ENCODE measurements at regions not wholly inside any gene's neighbourhood (a gene's known extent, or its start where the extent isn't known, plus 50 kb on each side); places are given as distances from the start of the nearest gene placed in this dataset.

- no peak for TF ChIP-seq CTCF (IDR thresholded peaks at IDR 0.05)
- no peak for ATAC-seq
- Histone ChIP-seq H3K4me1 (no peaks in the 10 kb centered on the region), H3K36me3 (no peaks in the 10 kb centered on the region), H3K27me3 (ENCODE audit: low read depth) (no peaks in the 10 kb centered on the region), H3K9me3 (no peaks in the 10 kb centered on the region), H3K4me3 (no peak overlapping the region), H3K27ac (no peak overlapping the region)
- intact Hi-C loops (cut with DNase I): no loop called here
- DNase-seq: no peak
These were observed 252.3 kb downstream of the CHD9NB start for GRCh38 chr16:52800432-52800831.

DNA sequence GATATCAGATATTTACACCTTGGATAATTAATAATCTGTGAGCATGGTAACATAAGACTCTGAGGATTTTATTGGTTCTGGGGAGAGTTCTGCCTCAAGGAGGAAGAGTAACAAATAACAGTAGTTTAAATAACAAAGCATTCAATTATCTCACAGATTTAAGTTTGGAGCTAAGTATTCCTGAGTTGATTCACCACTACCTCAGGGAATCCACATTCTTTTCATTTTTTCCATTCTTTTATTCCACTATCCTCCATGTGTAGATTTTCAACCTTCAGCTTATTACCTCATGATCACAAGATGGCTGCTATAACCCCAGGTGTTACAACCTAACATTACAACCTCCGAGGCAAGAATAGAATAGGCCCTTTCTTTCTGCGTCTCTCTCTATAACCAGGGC is 252.2 kb upstream of the TOX3 start:
- TF ChIP-seq CTCF (IDR thresholded peaks at IDR 0.05): no peak
- intact Hi-C loops (cut with DNase I): no loop called here

DNA sequence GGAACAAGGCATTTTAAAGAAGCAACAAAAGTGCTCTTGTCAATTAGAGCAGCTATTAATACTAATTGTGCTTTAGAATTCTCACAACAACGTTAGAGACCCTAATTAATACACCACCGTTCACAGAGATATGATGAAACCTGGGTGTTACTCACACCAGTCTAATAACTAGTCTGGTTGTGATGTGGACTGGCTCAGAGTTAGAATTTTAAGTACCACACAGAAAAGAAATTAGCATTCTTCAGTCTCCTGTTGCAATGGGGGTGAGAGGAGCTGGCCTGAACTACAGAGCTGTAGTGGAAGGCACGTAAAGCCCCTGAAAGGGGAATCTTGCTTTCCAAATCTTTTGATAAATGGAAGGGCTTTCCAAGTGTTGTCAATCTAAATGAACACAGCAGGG is 240.8 kb upstream of the TOX3 start:
- DNase-seq: no peak
- no peaks in the 10 kb centered on the region for H3K36me3 ChIP-seq
- no peak for ATAC-seq
- H3K27me3 ChIP-seq (ENCODE audit: low read depth): no peaks in the 10 kb centered on the region
- no peak overlapping the region for H3K4me3 ChIP-seq
- no peaks in the 10 kb centered on the region for H3K4me1 ChIP-seq
- intact Hi-C loops (cut with DNase I): no loop called here
- no peaks in the 10 kb centered on the region for H3K9me3 ChIP-seq
- H3K27ac ChIP-seq: no peak overlapping the region
- TF ChIP-seq CTCF (IDR thresholded peaks at IDR 0.05): no peak

More for the DNA sequence above, 252.2 kb upstream of the TOX3 start:
- Histone ChIP-seq H3K4me1 (no peaks in the 10 kb centered on the region), H3K36me3 (no peaks in the 10 kb centered on the region), H3K27me3 (ENCODE audit: low read depth) (no peaks in the 10 kb centered on the region), H3K4me3 (no peak overlapping the region), H3K27ac (no peak overlapping the region), H3K9me3 (no peaks in the 10 kb centered on the region)
- DNase-seq (no peak), ATAC-seq (no peak)

GRCh38 chr16:52786091-52786490 is 239.1 kb upstream of the TOX3 start:
- intact Hi-C loops (cut with DNase I): no loop called here
- no peak for DNase-seq
- no peaks in the 10 kb centered on the region for H3K9me3 ChIP-seq
- H3K36me3 ChIP-seq: no peaks in the 10 kb centered on the region
- no peak overlapping the region for H3K4me3 ChIP-seq
- H3K4me1 ChIP-seq: no peaks in the 10 kb centered on the region
- no peak overlapping the region for H3K27ac ChIP-seq
- ATAC-seq: peak; percentile 68 to 75
- H3K27me3 ChIP-seq (ENCODE audit: low read depth): no peaks in the 10 kb centered on the region
- TF ChIP-seq CTCF (IDR thresholded peaks at IDR 0.05): no peak

GRCh38 chr16:52785653-52786052 is 238.7 kb upstream of the TOX3 start:
- DNase-seq (no peak), ATAC-seq (no peak)
- Histone ChIP-seq H3K9me3 (no peaks in the 10 kb centered on the region), H3K4me1 (no peaks in the 10 kb centered on the region), H3K27me3 (ENCODE audit: low read depth) (no peaks in the 10 kb centered on the region), H3K4me3 (no peak overlapping the region), H3K27ac (no peak overlapping the region), H3K36me3 (no peaks in the 10 kb centered on the region)
- intact Hi-C loops (cut with DNase I): no loop called here
- no peak for TF ChIP-seq CTCF (IDR thresholded peaks at IDR 0.05)

- no peak for TF ChIP-seq CTCF (IDR thresholded peaks at IDR 0.05)
- Histone ChIP-seq H3K36me3 (no peaks in the 10 kb centered on the region), H3K27me3 (ENCODE audit: low read depth) (no peaks in the 10 kb centered on the region), H3K4me1 (no peaks in the 10 kb centered on the region), H3K9me3 (no peaks in the 10 kb centered on the region), H3K4me3 (no peak overlapping the region), H3K27ac (no peak overlapping the region)
- DNase-seq: no peak
- intact Hi-C loops (cut with DNase I): no loop called here
- peak in 1 of 2 donors; percentile 49 for ATAC-seq
These were observed 236.7 kb upstream of the TOX3 start for GRCh38 chr16:52783616-52784015.

Data from lower lobe of right lung (tissue), 2 donors.